HEK293T (cell line): ENCODE measurements at regions not wholly inside any gene's neighbourhood (a gene's known extent, or its start where the extent isn't known, plus 50 kb on each side); places are given as distances from the start of the nearest gene placed in this dataset.

Experiments used
- BHLHE40 ChIP-seq: fragments of 450-650 bp; IDR thresholded peaks from 2 replicates; pipeline ENCODE4 v1.6.1; 2016; ENCODE audit warnings: mild to moderate bottlenecking, moderate library complexity, borderline replicate concordance
- FOXA1 ChIP-seq: fragments of 450-650 bp; IDR thresholded peaks from 2 replicates; pipeline ENCODE4 v1.6.1; 2016; ENCODE audit warnings: mild to moderate bottlenecking
- FOXK2 ChIP-seq: fragments of 450-650 bp; IDR thresholded peaks from 2 replicates; pipeline ENCODE4 v1.6.1; 2016; ENCODE audit warnings: mild to moderate bottlenecking
- FOXM1 ChIP-seq: fragments of 450-650 bp; IDR thresholded peaks from 2 replicates; pipeline ENCODE4 v1.6.1; 2017; ENCODE audit warnings: mild to moderate bottlenecking, borderline replicate concordance
- L3MBTL2 ChIP-seq: fragments of 450-650 bp; conservative IDR thresholded peaks from 2 replicates; pipeline ENCODE4 v1.6.1; 2016; ENCODE audit warnings: mild to moderate bottlenecking
- LEF1 ChIP-seq: fragments of 450-650 bp; IDR thresholded peaks from 2 replicates; pipeline ENCODE4 v1.6.1; 2017; ENCODE audit warnings: mild to moderate bottlenecking, borderline replicate concordance
- NFRKB ChIP-seq: fragments of 450-650 bp; IDR thresholded peaks from 2 replicates; pipeline ENCODE4 v1.6.1; 2016; ENCODE audit warnings: mild to moderate bottlenecking, moderate library complexity
- SP1 ChIP-seq: fragments of 450-650 bp; IDR thresholded peaks from 2 replicates; pipeline ENCODE4 v1.6.1; 2017
- SUZ12 ChIP-seq: fragments of 450-650 bp; IDR thresholded peaks from 2 replicates; pipeline ENCODE4 v1.6.1; 2016; ENCODE audit warnings: mild to moderate bottlenecking
- TARDBP ChIP-seq: fragments of 450-650 bp; IDR thresholded peaks from 2 replicates; pipeline ENCODE4 v1.6.1; 2016
- ZNF384 ChIP-seq: fragments of 450-650 bp; IDR thresholded peaks from 2 replicates; pipeline ENCODE4 v1.6.1; 2016

DNA sequence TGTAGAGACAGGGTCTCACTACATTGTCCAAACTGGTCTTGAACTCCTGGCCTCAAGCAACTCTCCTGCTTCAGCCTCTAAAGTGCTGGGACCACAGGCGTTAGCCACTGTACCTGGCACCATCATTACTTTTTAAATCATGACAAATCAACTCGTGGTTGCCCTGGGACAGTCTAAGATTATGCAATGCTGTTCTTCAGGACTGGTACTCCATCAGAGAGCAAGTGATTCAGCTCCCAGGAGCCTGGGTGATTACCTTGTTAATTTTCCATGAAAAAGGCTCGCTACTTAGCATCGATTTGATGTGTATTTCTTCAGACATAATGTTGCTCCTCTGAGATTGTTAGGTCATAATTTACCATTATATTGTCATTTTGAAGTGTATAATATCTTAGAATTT is 158.9 kb upstream of the STEAP4 start:
- no peak for TF ChIP-seq ZNF384
- no peak for TF ChIP-seq LEF1
- TF ChIP-seq FOXM1, result no peak
- no peak for TF ChIP-seq BHLHE40
- TF ChIP-seq FOXA1, result no peak
- TF ChIP-seq L3MBTL2, result no peak
- no peak for TF ChIP-seq SP1
- no peak for TF ChIP-seq SUZ12
- no peak for TF ChIP-seq FOXK2
- no peak for TF ChIP-seq NFRKB
- TF ChIP-seq TARDBP, result no peak
